ENCODE measurements at regions not wholly inside any gene's neighbourhood (a gene's known extent, or its start where the extent isn't known, plus 50 kb on each side); places are given as distances from the start of the nearest gene placed in this dataset.
A peak's percentile ranks its signal among the peaks of the same experiment; 100 is the strongest.

DNA sequence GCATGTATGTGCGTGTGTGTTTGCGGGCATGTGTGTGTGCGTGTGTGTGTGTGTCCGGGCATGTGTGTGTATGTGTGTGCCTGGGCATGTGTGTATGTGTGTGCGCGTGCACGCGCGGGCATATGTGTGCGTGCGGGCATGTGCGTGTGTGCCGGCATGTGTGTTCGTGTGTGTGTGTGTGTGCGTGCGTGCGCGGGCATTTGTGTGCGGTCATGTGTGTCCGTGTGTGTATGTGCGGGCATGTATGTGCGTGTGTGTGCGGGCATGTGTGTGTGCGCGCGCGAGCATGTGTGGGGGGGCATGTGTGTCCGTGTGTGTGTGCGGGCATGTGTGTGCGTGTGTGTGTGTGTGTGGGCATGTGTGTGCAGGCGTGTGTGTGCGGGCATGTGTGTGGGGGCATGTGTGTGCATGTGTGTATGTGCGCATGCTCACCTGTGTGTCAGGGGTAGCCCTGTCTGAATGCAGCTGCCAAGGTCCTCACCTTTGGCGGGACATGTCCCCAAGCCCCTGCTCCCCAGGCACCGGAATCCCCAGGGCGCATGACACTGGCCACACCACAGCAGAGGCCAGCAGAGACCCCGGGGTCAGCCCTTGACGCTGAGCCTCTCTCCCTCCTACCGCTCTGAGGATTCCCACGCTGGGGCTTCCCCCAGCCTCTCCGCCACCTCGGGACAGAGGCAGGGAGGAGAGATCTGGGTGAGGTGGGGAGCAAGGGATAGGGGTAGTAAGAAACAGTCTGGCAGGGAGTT lies 109.5 kb upstream of the NCOR2 start:
- peaks cover 0 to 4% of the 10 kb centered on the region in 2 experiments; a peak in 1 of 4 replicates for H3K79me1 ChIP-seq (ENCODE audit: low read depth in 1 of 2, low read length in 2 of 2)
- peak overlapping the region; percentile 78 for H2BK20ac ChIP-seq (ENCODE audit: low read depth, low read length)
- dilution Hi-C loops (cut with HindIII; ENCODE audit: low sequenced_read_pairs, unreplicated experiment) (no loop called here), in situ Hi-C loops (cut with MboI; ENCODE audit: low sequenced_read_pairs) (no loop called here), intact Hi-C loops (cut with micrococcal nuclease) (no loop called here)
- peak overlapping the region; percentile 86 for H2BK120ac ChIP-seq (ENCODE audit: low read depth, low read length)
- H4K8ac ChIP-seq (ENCODE audit: low read depth in 2 of 2, low read length in 2 of 2), result peak overlapping the region; percentile 2 to 83; a peak in 2 of 4 replicates
- ChIA-PET POLR2A (ENCODE audit: unreplicated experiment) (interaction anchor here (0.6 kb wide), 1 partner anchor 62 kb away, joined by 4 read pairs; no protein-coding TSS in a partner anchor), CTCF (interaction anchor here (1.4 kb wide), 1 partner anchor 88 kb away, joined by 3 read pairs; no protein-coding TSS in a partner anchor)
- peak overlapping the region; percentile 91 for H3K14ac ChIP-seq (replicated peaks; ENCODE audit: low read depth, low read length)
- peak overlapping the region; percentile 71 for H2BK5ac ChIP-seq (ENCODE audit: low read depth, low read length, poor library complexity, severe bottlenecking)
- H3K56ac ChIP-seq (ENCODE audit: extremely low read depth, insufficient read depth, low read length), result no peak overlapping the region
- peak overlapping the region; percentile 93 for H2AK5ac ChIP-seq (ENCODE audit: low read depth, low read length)
- 0 out of 2 replicates have a peak overlapping the region, but pooled peaks have one; percentile 85 for H3K23ac ChIP-seq (ENCODE audit: low read depth, low read length)
- DNase-seq (no peak), ATAC-seq (ENCODE audit: low read depth) (no peak)
- TF ChIP-seq CHD1 (IDR thresholded peaks at IDR 0.05; ENCODE audit: low read depth, low read length), result no peak
- no peak for TF ChIP-seq RFX5 (IDR thresholded peaks at IDR 0.05; ENCODE audit: low read depth, low read length)
- TF ChIP-seq, protein P1, sequence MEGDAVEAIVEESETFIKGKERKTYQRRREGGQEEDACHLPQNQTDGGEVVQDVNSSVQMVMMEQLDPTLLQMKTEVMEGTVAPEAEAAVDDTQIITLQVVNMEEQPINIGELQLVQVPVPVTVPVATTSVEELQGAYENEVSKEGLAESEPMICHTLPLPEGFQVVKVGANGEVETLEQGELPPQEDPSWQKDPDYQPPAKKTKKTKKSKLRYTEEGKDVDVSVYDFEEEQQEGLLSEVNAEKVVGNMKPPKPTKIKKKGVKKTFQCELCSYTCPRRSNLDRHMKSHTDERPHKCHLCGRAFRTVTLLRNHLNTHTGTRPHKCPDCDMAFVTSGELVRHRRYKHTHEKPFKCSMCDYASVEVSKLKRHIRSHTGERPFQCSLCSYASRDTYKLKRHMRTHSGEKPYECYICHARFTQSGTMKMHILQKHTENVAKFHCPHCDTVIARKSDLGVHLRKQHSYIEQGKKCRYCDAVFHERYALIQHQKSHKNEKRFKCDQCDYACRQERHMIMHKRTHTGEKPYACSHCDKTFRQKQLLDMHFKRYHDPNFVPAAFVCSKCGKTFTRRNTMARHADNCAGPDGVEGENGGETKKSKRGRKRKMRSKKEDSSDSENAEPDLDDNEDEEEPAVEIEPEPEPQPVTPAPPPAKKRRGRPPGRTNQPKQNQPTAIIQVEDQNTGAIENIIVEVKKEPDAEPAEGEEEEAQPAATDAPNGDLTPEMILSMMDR (conservative IDR thresholded peaks at IDR 0.05; ENCODE audit: low read depth, low read length), result no peak
- TF ChIP-seq CEBPB (IDR thresholded peaks at IDR 0.05; ENCODE audit: low read depth, low read length), result no peak
- no peak for TF ChIP-seq RCOR1 (IDR thresholded peaks at IDR 0.05; ENCODE audit: insufficient replicate concordance, low read length)
- TF ChIP-seq ELK1 (IDR thresholded peaks at IDR 0.05; ENCODE audit: borderline replicate concordance, low read depth, low read length), result no peak
- H4K5ac ChIP-seq (ENCODE audit: low read depth, low read length), result peak overlapping the region; percentile 75
- no peaks in the 10 kb centered on the region for H3K9me3 ChIP-seq (ENCODE audit: control insufficient read depth, insufficient read depth, low read length)
- H3K4me2 ChIP-seq (ENCODE audit: low read depth, low read length), result peak overlapping the region; percentile 6
- 0 out of 2 replicates have a peak overlapping the region, but pooled peaks have one; percentile 47 for H3K9ac ChIP-seq (ENCODE audit: low read depth, low read length)
- 97% methylated on average over 21 of the region's 42 CpGs; no CpG with 5 or more reads in 1 of the 2 experiments for WGBS, 2 experiments (ENCODE audit: extremely low coverage in 2 of 2, insufficient read length in 1 of 2)
- H4K20me1 ChIP-seq (ENCODE audit: insufficient read depth, low read length), result no peaks in the 10 kb centered on the region
- BruUV-seq (replicated peaks), result no TSS peak
- H2AFZ ChIP-seq (replicated peaks; ENCODE audit: low read length, poor library complexity), result peak overlapping the region; percentile 79
- no peaks in the 10 kb centered on the region for H3K27me3 ChIP-seq (ENCODE audit: control insufficient read depth, insufficient read depth, low read length)
- H3K4me3 ChIP-seq (ENCODE audit: insufficient read depth, low read depth, low read length), result no peak overlapping the region
- H3K27ac ChIP-seq (ENCODE audit: insufficient read depth, low read length), result peak overlapping the region; percentile 65
- H3K4ac ChIP-seq (ENCODE audit: low read depth, low read length), result peak overlapping the region; percentile 87
- H3K18ac ChIP-seq (ENCODE audit: low read depth, low read length), result peak overlapping the region; percentile 77
- H2AK9ac ChIP-seq (replicated peaks; ENCODE audit: low read depth, low read length, poor library complexity), result peak overlapping the region; percentile 74
- H3K36me3 ChIP-seq (ENCODE audit: control insufficient read depth, insufficient read depth, low read length), result no peaks in the 10 kb centered on the region
- H3K9me1 ChIP-seq (ENCODE audit: insufficient read depth, low read length), result peaks cover 6% of the 10 kb centered on the region
- H2BK15ac ChIP-seq (ENCODE audit: low read depth, low read length), result peak overlapping the region; percentile 82; the same call in 2 of the 3 replicates
- peak overlapping the region; percentile 45 for H4K91ac ChIP-seq (ENCODE audit: insufficient read depth, low read depth, low read length)
- peaks cover 23% of the 10 kb centered on the region for H3K4me1 ChIP-seq (ENCODE audit: control insufficient read depth, insufficient read depth, low read length)

Measured in IMR-90 (cell line).